ENCODE measurements at regions not wholly inside any gene's neighbourhood (a gene's known extent, or its start where the extent isn't known, plus 50 kb on each side); places are given as distances from the start of the nearest gene placed in this dataset.

- H3K9me3 ChIP-seq (replicated peaks; ENCODE audit: control insufficient read depth, insufficient read depth, low read depth, low read length), result no peaks in the 10 kb centered on the region
- DNase-seq (ENCODE audit: extremely low read depth in 1 of 4, low spot score in 3 of 4) (no peak), ATAC-seq (no peak), FAIRE-seq (no peak)
- H3K4me2 ChIP-seq (ENCODE audit: insufficient read depth, low read length), result no peak overlapping the region
- H3K9ac ChIP-seq (ENCODE audit: insufficient read depth in 1 of 2, low read depth in 2 of 2, low read length in 2 of 2), result no peak overlapping the region
- H3K27me3 ChIP-seq (ENCODE audit: control insufficient read depth in 2 of 2, insufficient read depth in 2 of 2, low read length in 2 of 2), result no peaks in the 10 kb centered on the region
- H3K79me2 ChIP-seq (ENCODE audit: control insufficient read depth, insufficient read depth, low read length), result no peaks in the 10 kb centered on the region
- no peak overlapping the region for H3K4me3 ChIP-seq
- no TSS peak for BruUV-seq (replicated peaks)
- no peaks in the 10 kb centered on the region for H3K9me1 ChIP-seq (ENCODE audit: control insufficient read depth, insufficient read depth, low read length)
- WGBS (ENCODE audit: insufficient coverage, low coverage, missing lambda C conversion rate), result 18% methylated on average over 1 of the region's 1 CpG
- H2AFZ ChIP-seq (ENCODE audit: low read depth, low read length), result no peak overlapping the region
- no peaks in the 10 kb centered on the region for H4K20me1 ChIP-seq (replicated peaks; ENCODE audit: control insufficient read depth, insufficient read depth, low read length)
- in situ Hi-C loops (cut with MboI), result no loop called here
- H3K36me3 ChIP-seq (ENCODE audit: control insufficient read depth, insufficient read depth, low read length), result no peaks in the 10 kb centered on the region
- POLR2A ChIA-PET, result no interaction called here
- no peak overlapping the region for H3K27ac ChIP-seq (ENCODE audit: extremely low read depth, low read depth, low read length)
- no peaks in the 10 kb centered on the region for H3K4me1 ChIP-seq (replicated peaks in 1 of 2; ENCODE audit: control insufficient read depth in 2 of 2, insufficient read depth in 2 of 2, low read length in 2 of 2)
- intact Hi-C loops (cut with micrococcal nuclease), result no loop called here
- TF ChIP-seq ZNF79 (CRISPR knock-in tag; IDR thresholded peaks at IDR 0.05; ENCODE audit: low read depth) (no peak), ATF4 (CRISPR knock-in tag; IDR thresholded peaks at IDR 0.05) (no peak)
- CTCF ChIA-PET (ENCODE audit: low intra/inter-chr PET ratio), result interaction anchor here (0.6 kb wide), 1 partner anchor 8 kb away, joined by 3 read pairs; no protein-coding TSS in a partner anchor
These were observed 279.6 kb upstream of the FTMT start for GRCh38 chr5:121572061-121572460.

GRCh38 chr5:121573721-121574382 lies 277.8 kb upstream of the FTMT start:
- Histone ChIP-seq H3K4me3 (no peak overlapping the region), H3K27ac (ENCODE audit: extremely low read depth, low read depth, low read length) (no peak overlapping the region), H3K79me2 (ENCODE audit: control insufficient read depth, insufficient read depth, low read length) (no peaks in the 10 kb centered on the region), H3K9me1 (ENCODE audit: control insufficient read depth, insufficient read depth, low read length) (no peaks in the 10 kb centered on the region), H3K4me1 (replicated peaks in 1 of 2; ENCODE audit: control insufficient read depth in 2 of 2, insufficient read depth in 2 of 2, low read length in 2 of 2) (no peaks in the 10 kb centered on the region), H3K4me2 (ENCODE audit: insufficient read depth, low read length) (no peak overlapping the region), H3K9me3 (replicated peaks; ENCODE audit: control insufficient read depth, insufficient read depth, low read depth, low read length) (no peaks in the 10 kb centered on the region), H4K20me1 (replicated peaks; ENCODE audit: control insufficient read depth, insufficient read depth, low read length) (no peaks in the 10 kb centered on the region), H3K9ac (ENCODE audit: insufficient read depth in 1 of 2, low read depth in 2 of 2, low read length in 2 of 2) (no peak overlapping the region), H3K36me3 (ENCODE audit: control insufficient read depth, insufficient read depth, low read length) (no peaks in the 10 kb centered on the region), H3K27me3 (ENCODE audit: control insufficient read depth in 2 of 2, insufficient read depth in 2 of 2, low read length in 2 of 2) (no peaks in the 10 kb centered on the region), H2AFZ (ENCODE audit: low read depth, low read length) (no peak overlapping the region)
- FAIRE-seq (no peak), ATAC-seq (no peak), DNase-seq (ENCODE audit: extremely low read depth in 1 of 4, low spot score in 3 of 4) (no peak)
- intact Hi-C loops (cut with micrococcal nuclease) (no loop called here), in situ Hi-C loops (cut with MboI) (no loop called here)
- WGBS (ENCODE audit: insufficient coverage, low coverage, missing lambda C conversion rate), result 0% methylated on average over 1 of the region's 1 CpG
- CTCF ChIA-PET (ENCODE audit: low intra/inter-chr PET ratio), result no interaction called here
- no peak for TF ChIP-seq ZNF354B (CRISPR knock-in tag; IDR thresholded peaks at IDR 0.05)
- no peak for TF ChIP-seq MXD1 (CRISPR knock-in tag; IDR thresholded peaks at IDR 0.05; ENCODE audit: borderline replicate concordance, poor library complexity, severe bottlenecking)
- no peak for TF ChIP-seq SMARCB1 (IDR thresholded peaks at IDR 0.05; ENCODE audit: insufficient read length, low read depth)
- no peak for TF ChIP-seq GTF2F1 (IDR thresholded peaks at IDR 0.05; ENCODE audit: low read depth, low read length)
- no peak for TF ChIP-seq SMC3 (conservative IDR thresholded peaks at IDR 0.05; ENCODE audit: insufficient read depth, low read depth, low read length)
- no peak for TF ChIP-seq CTBP1 (IDR thresholded peaks at IDR 0.05; ENCODE audit: borderline replicate concordance)
- TF ChIP-seq ZFP30 (CRISPR knock-in tag; IDR thresholded peaks at IDR 0.05; ENCODE audit: borderline replicate concordance), result no peak
- no peak for TF ChIP-seq POLR3G (IDR thresholded peaks at IDR 0.05; ENCODE audit: extremely low read depth, insufficient read length, insufficient replicate concordance)
- BruUV-seq (replicated peaks), result no TSS peak
- POLR2A ChIA-PET, result no interaction called here

Data from K562 (cell line).